K562 (cell line): ENCODE measurements at regions not wholly inside any gene's neighbourhood (a gene's known extent, or its start where the extent isn't known, plus 50 kb on each side); places are given as distances from the start of the nearest gene placed in this dataset.

ENCODE experiments used
- GABPA ChIP-seq: fragments of 200-800 bp; sonication (Bioruptor generic); conservative IDR thresholded peaks from 2 replicates; pipeline ENCODE4 v1.6.1; 2016; ENCODE audit warnings: low read depth, missing genetic modification characterization, missing compliant biosample characterization
- ILK ChIP-seq: fragments of 450-650 bp; IDR thresholded peaks from 2 replicates; pipeline ENCODE4 v1.6.1; 2016; ENCODE audit warnings: missing genetic modification characterization, low read depth, mild to moderate bottlenecking, missing compliant biosample characterization, moderate library complexity, borderline replicate concordance
- NFYB ChIP-seq: IDR thresholded peaks from 2 replicates; pipeline ENCODE4 v1.6.1; 2011; ENCODE audit warnings: mild to moderate bottlenecking, moderate library complexity; ENCODE audit not compliant: insufficient read length; ENCODE audit errors: extremely low read depth
- SIN3A ChIP-seq, 2 experiments: fragments of 150-350 bp in 1 of 2; IDR thresholded peaks; 2 replicates each; pipeline ENCODE4 v1.6.1; 2011 to 2016; ENCODE audit warnings: borderline replicate concordance in 2 of 2, low read depth in 2 of 2, low read length in 2 of 2, mild to moderate bottlenecking in 2 of 2, moderate library complexity in 2 of 2; ENCODE audit not compliant: control insufficient read depth in 1 of 2
- SRSF7 ChIP-seq: fragments of 200-400 bp; formaldehyde crosslinking; optimal IDR thresholded peaks from 2 replicates; pipeline ENCODE3; 2017; ENCODE audit warnings: mild to moderate bottlenecking, low read depth, low read length
- STAT5A ChIP-seq: IDR thresholded peaks from 2 replicates; pipeline ENCODE4 v1.6.1; 2012; ENCODE audit warnings: low read length, inconsistent platforms, borderline replicate concordance
- ZNF174 ChIP-seq: fragments of 250-450 bp; sonication (Bioruptor Pico); IDR thresholded peaks from 2 replicates; pipeline ENCODE4 v1.4.0; 2020; ENCODE audit warnings: mild to moderate bottlenecking
- ZNF197 ChIP-seq: fragments of 200-800 bp; sonication (Bioruptor generic); IDR thresholded peaks from 2 replicates; pipeline ENCODE4 v1.6.1; 2016; ENCODE audit warnings: low read depth, missing genetic modification characterization, missing compliant biosample characterization
- ZNF707 ChIP-seq: fragments of 250-450 bp; sonication (Bioruptor Pico); conservative IDR thresholded peaks from 2 replicates; pipeline ENCODE4 v1.8.0; 2022; ENCODE audit warnings: inconsistent platforms, mild to moderate bottlenecking, moderate library complexity
- TF ChIP-seq, protein P1 (sequence below): fragments of 450-650 bp; IDR thresholded peaks from 2 replicates; pipeline ENCODE4 v1.6.1; 2016
- TF ChIP-seq, protein P2 (sequence below): sonication (generic); formaldehyde crosslinking; IDR thresholded peaks from 2 replicates; pipeline ENCODE4 v1.8.1; 2023; ENCODE audit warnings: mild to moderate bottlenecking, missing genetic modification reagents, moderate library complexity

DNA sequence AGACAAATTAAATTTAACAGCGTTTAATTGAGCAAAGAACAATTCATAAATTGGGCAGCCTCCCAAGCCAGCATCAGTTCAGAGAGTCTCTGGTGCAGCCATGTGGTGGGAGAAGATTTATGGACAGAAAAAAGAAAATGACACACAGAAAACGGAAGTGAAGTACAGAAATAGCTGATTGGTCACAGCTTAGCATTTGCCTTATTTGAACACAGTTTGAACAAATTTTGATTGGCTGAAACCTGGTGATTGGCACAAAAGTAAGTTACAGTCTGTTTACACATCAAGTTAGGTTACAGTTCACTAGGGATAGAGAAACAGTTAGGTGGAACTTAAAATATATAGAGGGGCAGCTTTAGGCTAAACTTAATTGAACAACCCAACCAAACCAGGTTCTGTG lies 720.1 kb downstream of the TYW1 start (continued):
- TF ChIP-seq SIN3A (IDR thresholded peaks at IDR 0.05; ENCODE audit: borderline replicate concordance in 2 of 2, control insufficient read depth in 1 of 2, low read depth in 2 of 2, low read length in 2 of 2): no peak
- TF ChIP-seq SRSF7: no peak
- TF ChIP-seq, protein P1, sequence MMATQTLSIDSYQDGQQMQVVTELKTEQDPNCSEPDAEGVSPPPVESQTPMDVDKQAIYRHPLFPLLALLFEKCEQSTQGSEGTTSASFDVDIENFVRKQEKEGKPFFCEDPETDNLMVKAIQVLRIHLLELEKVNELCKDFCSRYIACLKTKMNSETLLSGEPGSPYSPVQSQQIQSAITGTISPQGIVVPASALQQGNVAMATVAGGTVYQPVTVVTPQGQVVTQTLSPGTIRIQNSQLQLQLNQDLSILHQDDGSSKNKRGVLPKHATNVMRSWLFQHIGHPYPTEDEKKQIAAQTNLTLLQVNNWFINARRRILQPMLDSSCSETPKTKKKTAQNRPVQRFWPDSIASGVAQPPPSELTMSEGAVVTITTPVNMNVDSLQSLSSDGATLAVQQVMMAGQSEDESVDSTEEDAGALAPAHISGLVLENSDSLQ: peak; percentile 96
- no peak for TF ChIP-seq ILK
- no peak for TF ChIP-seq STAT5A
- no peak for TF ChIP-seq ZNF707
- TF ChIP-seq GABPA (tag): no peak
- TF ChIP-seq ZNF174 (CRISPR knock-in tag): no peak
- TF ChIP-seq, protein P2, sequence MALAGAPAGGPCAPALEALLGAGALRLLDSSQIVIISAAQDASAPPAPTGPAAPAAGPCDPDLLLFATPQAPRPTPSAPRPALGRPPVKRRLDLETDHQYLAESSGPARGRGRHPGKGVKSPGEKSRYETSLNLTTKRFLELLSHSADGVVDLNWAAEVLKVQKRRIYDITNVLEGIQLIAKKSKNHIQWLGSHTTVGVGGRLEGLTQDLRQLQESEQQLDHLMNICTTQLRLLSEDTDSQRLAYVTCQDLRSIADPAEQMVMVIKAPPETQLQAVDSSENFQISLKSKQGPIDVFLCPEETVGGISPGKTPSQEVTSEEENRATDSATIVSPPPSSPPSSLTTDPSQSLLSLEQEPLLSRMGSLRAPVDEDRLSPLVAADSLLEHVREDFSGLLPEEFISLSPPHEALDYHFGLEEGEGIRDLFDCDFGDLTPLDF (CRISPR knock-in tag): no peak
- no peak for TF ChIP-seq ZNF197 (CRISPR knock-in tag)
- TF ChIP-seq NFYB: peak; percentile 51
